Activated CD4-positive, alpha-beta T cell treated with anti-CD3 and anti-CD28 coated beads for 36 hours (primary cell): ENCODE measurements at regions not wholly inside any gene's neighbourhood (a gene's known extent, or its start where the extent isn't known, plus 50 kb on each side); places are given as distances from the start of the nearest gene placed in this dataset.

Source experiments
- ATAC-seq: fragments of 200-7000 bp; cut with Tn5 transposase; one replicate; pipeline ENCODE4 v1.10.0; 2021; ENCODE audit warnings: mild to moderate bottlenecking, moderate library complexity
- CTCF ChIA-PET: fragments of 350-600 bp; sonication (Branson Sonifier 250); formaldehyde crosslinking; loops from one replicate; lab custom pipeline; 2021; ENCODE audit warnings: antibody characterized with exemption; lab: Charles Lee
- POLR2A ChIA-PET: fragments of 350-600 bp; sonication (Branson Sonifier 250); formaldehyde crosslinking; loops from one replicate; lab custom pipeline; 2021; ENCODE audit warnings: antibody characterized with exemption, inconsistent platforms; lab: Charles Lee
- DNase-seq: peaks from one replicate; pipeline ENCODE4 v3.0.0-alpha.2; 2020
- H3K27ac Mint-ChIP-seq: one replicate; pipeline ENCODE4 v1.8.0; 2021; ENCODE audit warnings: mixed read lengths
- H3K27me3 Mint-ChIP-seq: one replicate; pipeline ENCODE4 v1.8.0; 2021; ENCODE audit warnings: mixed read lengths
- H3K36me3 Mint-ChIP-seq: one replicate; pipeline ENCODE4 v1.8.0; 2021; ENCODE audit warnings: low read depth, mixed read lengths
- H3K4me1 Mint-ChIP-seq: one replicate; pipeline ENCODE4 v1.8.0; 2021; ENCODE audit warnings: mixed read lengths
- H3K4me3 Mint-ChIP-seq: one replicate; pipeline ENCODE4 v1.8.0; 2021; ENCODE audit warnings: mild to moderate bottlenecking, moderate library complexity, mixed read lengths
- H3K9me3 Mint-ChIP-seq: one replicate; pipeline ENCODE4 v1.8.0; 2021; ENCODE audit warnings: low read depth, mixed read lengths
- intact Hi-C, 2 experiments: fragments of 100-400 bp; cut with DNase I in 1 of 2; cut with micrococcal nuclease in 1 of 2; formaldehyde crosslinking; loops; one replicate each; pipeline versions ENCODE4 v1.14.2 to v1.15.1; 2022 to 2024; cut with DNase I, micrococcal nuclease

DNA sequence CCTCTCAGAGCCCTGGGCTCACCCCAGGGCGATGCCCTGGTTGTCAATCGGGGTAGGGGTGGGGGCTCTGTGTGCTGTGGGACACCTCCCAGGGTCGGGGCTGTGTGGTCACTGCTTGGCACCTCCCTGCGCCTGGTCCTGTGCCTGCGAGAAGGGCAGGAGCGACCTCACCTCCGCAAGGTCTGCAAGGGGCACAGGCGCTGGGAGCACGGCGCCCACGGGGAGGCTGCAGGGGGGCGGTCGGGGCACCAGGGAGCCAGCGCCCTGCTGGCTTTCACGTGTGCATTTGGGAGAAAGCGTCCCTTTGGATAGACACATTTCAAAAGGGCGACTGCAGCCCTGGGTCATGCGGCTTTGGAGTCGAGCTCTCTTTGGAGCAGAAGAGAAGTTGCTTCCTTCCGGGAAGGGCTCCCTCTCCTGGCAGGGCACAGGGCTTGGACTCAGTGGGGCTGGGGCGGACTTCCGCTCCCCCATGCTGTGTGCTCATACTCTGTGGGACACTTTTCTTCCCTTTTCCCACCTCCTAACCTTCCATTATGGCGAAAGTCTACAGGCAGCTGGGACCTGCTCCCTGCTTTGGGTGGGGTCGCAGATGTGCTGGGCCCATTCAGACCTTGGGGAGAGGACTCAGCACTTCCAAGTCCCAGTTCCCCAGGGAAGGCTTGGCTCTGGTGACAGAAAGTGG, 52.9 kb upstream of the SLC28A3 start:
- Mint-ChIP-seq H3K4me1 (peaks cover 11% of the 10 kb centered on the region), H3K4me3 (no peak overlapping the region), H3K27me3 (peaks cover 2% of the 10 kb centered on the region), H3K27ac (no peak overlapping the region), H3K36me3 (no peaks in the 10 kb centered on the region), H3K9me3 (no peaks in the 10 kb centered on the region)
- ATAC-seq (no peak), DNase-seq (no peak)
- CTCF ChIA-PET, result interaction anchor here (1.5 kb wide), 1 partner anchor 8 kb away, joined by 4 read pairs; no protein-coding TSS in a partner anchor
- POLR2A ChIA-PET, result no interaction called here
- intact Hi-C loops, result loop anchor here in 1 of 2 experiments (10.0 kb wide), 2 partner anchors 391 to 1031 kb away; no protein-coding TSS in a partner anchor

DNA sequence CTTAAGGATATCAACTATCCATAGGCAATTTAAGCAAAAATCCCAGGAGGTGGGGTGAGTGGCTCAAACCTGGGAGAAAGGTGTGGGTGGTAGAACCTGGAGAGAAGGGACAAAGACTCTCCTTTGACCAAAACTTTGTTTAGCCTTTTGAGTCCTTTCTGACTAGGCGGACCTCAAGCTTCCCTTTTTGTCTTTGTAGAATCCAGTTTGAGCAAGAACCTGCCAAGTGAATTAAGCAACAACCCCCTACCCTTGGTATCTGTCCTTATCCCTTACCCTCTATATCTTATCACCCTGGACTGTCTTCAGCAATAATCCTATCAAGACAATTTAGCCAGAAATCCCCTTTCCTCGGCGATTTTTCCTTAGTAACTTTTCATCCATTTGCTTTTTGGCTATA, 53.5 kb upstream of the SLC28A3 start:
- CTCF ChIA-PET, result interaction anchor here (1.5 kb wide), 1 partner anchor 9 kb away, joined by 4 read pairs; no protein-coding TSS in a partner anchor
- Mint-ChIP-seq H3K4me3 (no peak overlapping the region), H3K4me1 (peaks cover 11% of the 10 kb centered on the region), H3K27me3 (peaks cover 2% of the 10 kb centered on the region), H3K36me3 (no peaks in the 10 kb centered on the region), H3K9me3 (no peaks in the 10 kb centered on the region), H3K27ac (no peak overlapping the region)
- POLR2A ChIA-PET, result no interaction called here
- DNase-seq, result no peak
- intact Hi-C loops, result loop anchor here in 1 of 2 experiments (10.0 kb wide), 2 partner anchors 391 to 1031 kb away; no protein-coding TSS in a partner anchor
- ATAC-seq, result no peak

DNA sequence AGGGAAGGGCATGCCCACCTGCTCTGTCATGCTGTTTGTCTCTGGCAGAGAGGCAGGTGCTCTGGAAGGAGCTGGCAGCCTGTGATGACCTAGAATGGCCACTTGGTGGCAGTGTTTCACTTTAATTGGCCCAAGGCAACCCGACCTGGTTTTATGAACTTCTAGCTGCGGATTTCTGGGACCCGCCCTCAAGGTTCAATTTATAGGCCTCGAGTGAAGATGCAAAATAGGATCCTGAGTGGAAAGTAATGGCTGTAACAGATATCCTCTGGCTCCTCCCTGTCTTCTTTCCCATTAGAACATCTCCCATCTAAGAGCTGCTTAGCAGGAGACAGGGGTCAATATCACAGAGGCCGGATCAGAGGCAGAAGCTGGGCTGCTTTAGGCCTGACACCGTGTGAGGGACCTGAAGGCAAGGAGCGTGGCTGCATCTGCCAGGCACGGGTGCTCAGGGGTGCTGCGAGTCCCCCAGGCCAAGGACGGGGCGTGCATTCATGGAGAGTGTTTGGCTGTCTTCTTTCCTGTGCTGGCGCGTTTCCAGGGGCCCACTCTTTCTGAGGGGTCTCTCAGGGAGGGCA, 56.7 kb upstream of the SLC28A3 start:
- intact Hi-C loops, result loop anchor here (1.0 to 10.0 kb wide), 11 partner anchors 272 to 1385 kb away; partner anchors contain the start of gene NTRK2 (in 1 of the 2)
- ChIA-PET CTCF (interaction anchor here (0.6 to 2.5 kb wide), 28 partner anchors 9 to 1213 kb away, joined by 3 to 20 read pairs (median 3); no protein-coding TSS in a partner anchor), POLR2A (interaction anchor here (0.6 to 0.8 kb wide), 2 partner anchors 811 to 1213 kb away, joined by 3 to 4 read pairs; no protein-coding TSS in a partner anchor)
- Mint-ChIP-seq H3K36me3 (no peaks in the 10 kb centered on the region), H3K4me1 (no peaks in the 10 kb centered on the region), H3K4me3 (no peak overlapping the region), H3K9me3 (no peaks in the 10 kb centered on the region), H3K27me3 (peaks cover 1% of the 10 kb centered on the region), H3K27ac (no peak overlapping the region)
- ATAC-seq (peak; percentile 76), DNase-seq (peak; percentile 77)

DNA sequence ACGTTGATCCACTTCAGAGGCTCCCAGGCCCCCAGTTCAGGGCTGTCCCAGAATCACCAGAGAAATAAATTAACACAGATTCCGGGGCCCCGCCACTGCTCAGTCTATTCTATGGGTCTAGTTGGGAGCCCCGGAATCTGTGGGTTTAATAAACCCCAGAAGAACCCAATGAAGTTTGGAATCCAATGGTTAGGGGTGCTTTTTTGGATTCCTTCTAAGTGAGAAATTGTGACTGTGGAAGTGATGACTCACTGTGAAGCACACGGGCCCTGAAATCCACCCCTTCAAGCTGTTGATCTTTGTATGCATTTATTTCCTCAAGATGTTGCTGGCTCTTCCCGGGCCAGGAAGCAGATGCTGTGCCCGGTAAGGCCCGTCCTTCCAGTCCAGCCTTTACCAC, 57.3 kb upstream of the SLC28A3 start:
- ChIA-PET CTCF (interaction anchor here (0.7 to 2.5 kb wide), 11 partner anchors 8 to 1213 kb away, joined by 3 to 20 read pairs (median 3); no protein-coding TSS in a partner anchor), POLR2A (no interaction called here)
- Mint-ChIP-seq H3K4me3 (no peak overlapping the region), H3K27me3 (no peaks in the 10 kb centered on the region), H3K4me1 (no peaks in the 10 kb centered on the region), H3K27ac (no peak overlapping the region), H3K36me3 (no peaks in the 10 kb centered on the region), H3K9me3 (no peaks in the 10 kb centered on the region)
- DNase-seq, result peak; percentile 13
- no peak for ATAC-seq
- intact Hi-C loops, result loop anchor here (1.0 to 10.0 kb wide), 11 partner anchors 271 to 1384 kb away; partner anchors contain the start of gene NTRK2 (in 1 of the 2)

DNA sequence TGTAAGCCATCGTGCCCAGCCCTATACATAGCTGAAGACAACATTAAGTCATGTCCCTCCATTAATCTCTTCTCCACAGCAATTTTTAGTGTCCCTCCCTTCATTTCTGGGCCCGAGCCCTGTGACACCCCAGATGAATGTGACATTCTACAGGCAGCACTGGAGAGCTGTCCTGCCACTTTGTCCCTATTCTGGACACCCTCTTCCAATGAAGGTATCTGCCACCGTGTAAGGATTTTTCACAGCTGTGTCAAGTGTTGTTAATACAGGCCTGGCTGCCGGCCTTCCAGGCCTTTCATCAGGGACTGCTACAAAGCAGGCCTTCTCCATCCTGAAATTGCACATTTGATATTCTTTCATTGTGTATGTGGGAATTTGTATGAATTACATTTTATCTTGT, 62.0 kb upstream of the SLC28A3 start:
- DNase-seq (no peak), ATAC-seq (no peak)
- CTCF ChIA-PET, result no interaction called here
- no peak overlapping the region for H3K4me3 Mint-ChIP-seq
- no peaks in the 10 kb centered on the region for H3K4me1 Mint-ChIP-seq
- H3K36me3 Mint-ChIP-seq, result no peaks in the 10 kb centered on the region
- no peaks in the 10 kb centered on the region for H3K27me3 Mint-ChIP-seq
- no peak overlapping the region for H3K27ac Mint-ChIP-seq
- POLR2A ChIA-PET, result no interaction called here
- intact Hi-C loops, result no loop called here
- no peaks in the 10 kb centered on the region for H3K9me3 Mint-ChIP-seq

DNA sequence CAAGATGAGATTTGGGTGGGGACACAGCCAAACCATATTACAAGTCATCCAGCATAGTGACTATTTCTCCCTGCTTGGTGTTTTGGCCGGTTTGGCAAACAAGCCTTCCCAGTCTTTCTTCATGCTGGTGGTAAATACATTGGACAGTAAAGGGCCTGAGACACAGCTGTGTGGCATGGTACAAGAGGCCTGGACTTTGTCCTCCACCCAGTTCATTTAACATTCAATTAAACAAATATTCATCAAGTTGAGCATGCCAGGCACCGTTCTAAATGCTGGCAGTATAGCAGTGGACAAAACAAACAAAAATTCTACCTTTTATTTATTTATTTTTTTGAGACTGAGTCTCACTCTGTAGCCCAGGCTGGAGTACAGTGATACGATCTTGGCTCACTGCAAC, 62.7 kb upstream of the SLC28A3 start:
- no peak for ATAC-seq
- Mint-ChIP-seq H3K36me3 (no peaks in the 10 kb centered on the region), H3K4me1 (no peaks in the 10 kb centered on the region), H3K27ac (no peak overlapping the region), H3K9me3 (no peaks in the 10 kb centered on the region), H3K4me3 (no peak overlapping the region), H3K27me3 (no peaks in the 10 kb centered on the region)
- intact Hi-C loops, result no loop called here
- POLR2A ChIA-PET, result no interaction called here
- CTCF ChIA-PET, result interaction anchor here (0.6 to 1.3 kb wide), 5 partner anchors 8 to 101 kb away, joined by 3 to 4 read pairs (median 3); no protein-coding TSS in a partner anchor
- no peak for DNase-seq

DNA sequence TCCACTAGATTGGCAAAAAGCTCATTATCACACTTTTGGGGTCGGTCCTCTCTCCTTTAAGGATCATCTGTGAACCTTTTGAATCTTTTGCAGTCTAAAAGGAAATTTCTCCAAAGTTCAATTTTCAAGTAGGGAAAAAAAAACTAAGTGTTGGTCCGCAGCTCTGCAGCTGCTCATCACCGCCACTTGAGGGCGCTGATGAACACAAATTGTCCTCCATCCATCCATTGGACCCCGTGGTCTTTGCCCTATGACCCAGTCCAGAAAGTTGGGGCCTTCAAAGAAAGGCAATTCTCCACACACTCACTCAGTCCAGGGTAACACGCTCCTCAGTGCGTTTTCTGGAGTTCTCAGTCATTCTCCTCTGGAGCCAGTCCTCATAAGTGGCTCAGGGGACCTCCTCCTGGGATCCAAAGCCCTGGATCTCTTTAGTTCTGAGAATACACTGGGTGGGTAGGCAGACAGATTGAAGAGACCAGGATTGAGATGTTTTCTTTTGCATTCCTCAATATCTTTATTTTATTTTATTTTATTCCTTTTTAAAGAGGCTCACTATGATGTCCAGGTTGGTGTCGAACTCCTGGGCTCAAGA, 63.6 kb upstream of the SLC28A3 start:
- CTCF ChIA-PET, result interaction anchor here (0.6 to 1.3 kb wide), 5 partner anchors 9 to 100 kb away, joined by 3 to 4 read pairs (median 3); no protein-coding TSS in a partner anchor
- no peaks in the 10 kb centered on the region for H3K4me1 Mint-ChIP-seq
- no peaks in the 10 kb centered on the region for H3K27me3 Mint-ChIP-seq
- ATAC-seq, result no peak
- POLR2A ChIA-PET, result no interaction called here
- H3K36me3 Mint-ChIP-seq, result no peaks in the 10 kb centered on the region
- intact Hi-C loops, result loop anchor here in 1 of 2 experiments (2.0 kb wide), 1 partner anchor 551 kb away; no protein-coding TSS in a partner anchor
- peak; percentile 39 for DNase-seq
- no peak overlapping the region for H3K27ac Mint-ChIP-seq
- H3K9me3 Mint-ChIP-seq, result no peaks in the 10 kb centered on the region
- no peak overlapping the region for H3K4me3 Mint-ChIP-seq

DNA sequence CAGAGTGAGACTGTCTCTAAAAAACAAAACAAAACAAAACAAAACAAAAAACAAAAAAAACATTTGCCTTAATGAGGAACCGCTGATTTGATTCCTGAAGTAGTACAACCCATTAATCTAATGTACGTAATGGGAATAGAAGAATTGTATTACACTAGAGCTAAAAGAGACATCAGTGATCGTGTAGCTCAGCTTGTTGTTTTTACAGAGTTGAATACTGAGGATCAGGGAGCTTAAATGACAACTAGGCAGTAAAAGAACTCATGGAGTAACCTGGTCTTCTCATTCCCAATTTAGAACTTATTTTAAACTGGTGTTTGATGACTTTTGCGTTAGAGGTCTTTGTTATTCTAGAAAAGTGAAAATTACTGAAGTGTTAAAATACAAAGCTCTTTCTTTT, 65.1 kb upstream of the SLC28A3 start:
- DNase-seq, result no peak
- intact Hi-C loops, result loop anchor here in 1 of 2 experiments (2.0 kb wide), 1 partner anchor 549 kb away; no protein-coding TSS in a partner anchor
- Mint-ChIP-seq H3K9me3 (no peaks in the 10 kb centered on the region), H3K27me3 (no peaks in the 10 kb centered on the region), H3K36me3 (no peaks in the 10 kb centered on the region), H3K4me1 (no peaks in the 10 kb centered on the region), H3K27ac (no peak overlapping the region), H3K4me3 (no peak overlapping the region)
- POLR2A ChIA-PET, result no interaction called here
- CTCF ChIA-PET, result interaction anchor here (0.7 to 1.3 kb wide), 3 partner anchors 8 to 906 kb away, joined by 3 to 7 read pairs (median 4); no protein-coding TSS in a partner anchor
- no peak for ATAC-seq

DNA sequence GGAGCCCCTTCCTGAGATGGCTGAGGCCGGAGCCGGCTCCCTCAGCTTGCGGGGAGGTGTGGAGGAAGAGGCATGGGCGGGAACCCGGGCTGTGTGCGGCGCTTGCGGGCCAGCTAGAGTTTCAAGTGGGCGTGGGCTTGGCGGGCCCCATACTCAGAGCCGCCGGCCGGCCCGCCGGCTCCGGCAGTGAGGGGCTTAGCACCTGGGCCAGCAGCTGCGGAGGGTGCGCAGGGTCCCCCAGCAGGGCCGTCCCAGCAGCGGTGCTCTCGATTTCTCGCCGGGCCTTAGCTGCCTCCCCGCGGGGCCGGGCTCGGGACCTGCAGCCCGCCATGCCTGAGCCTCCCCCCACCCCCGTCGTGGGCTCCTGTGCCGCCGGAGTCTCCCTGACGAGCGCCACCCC, 67.9 kb upstream of the SLC28A3 start:
- H3K36me3 Mint-ChIP-seq, result no peaks in the 10 kb centered on the region
- no peak for ATAC-seq
- intact Hi-C loops, result no loop called here

DNA sequence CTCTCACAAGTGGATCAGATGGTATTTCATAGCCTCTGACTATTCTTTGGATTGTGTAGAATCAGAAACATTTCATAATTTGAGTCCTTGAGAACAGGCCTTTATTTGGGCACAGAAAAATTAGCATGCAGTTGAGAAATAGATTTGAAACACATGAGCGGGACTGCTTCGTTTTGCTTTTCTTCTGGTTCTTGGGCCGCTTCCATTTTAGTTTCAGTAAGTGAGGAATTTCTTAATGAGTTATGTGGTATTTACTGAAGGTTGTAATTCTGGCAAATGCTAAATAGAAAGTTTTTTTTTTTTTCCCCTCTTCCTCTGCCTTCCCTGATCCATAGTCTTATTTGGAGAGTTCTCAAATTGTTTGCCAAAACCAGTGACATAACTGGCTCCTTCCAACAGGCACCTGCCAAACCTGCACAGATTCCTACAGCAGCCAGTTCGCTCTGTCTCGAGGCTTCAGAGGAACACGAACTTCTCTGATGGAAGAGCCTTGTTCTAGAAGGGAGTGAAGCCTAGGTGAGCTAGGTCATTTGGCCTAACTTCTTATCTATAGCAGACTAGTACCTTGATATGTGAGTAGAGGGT, 71.2 kb upstream of the SLC28A3 start:
- ChIA-PET POLR2A (no interaction called here), CTCF (interaction anchor here (0.7 kb wide), 1 partner anchor 68 kb away, joined by 3 read pairs; no protein-coding TSS in a partner anchor)
- intact Hi-C loops, result no loop called here
- Mint-ChIP-seq H3K9me3 (no peaks in the 10 kb centered on the region), H3K27me3 (no peaks in the 10 kb centered on the region), H3K4me3 (no peak overlapping the region), H3K36me3 (no peaks in the 10 kb centered on the region), H3K27ac (no peak overlapping the region), H3K4me1 (no peaks in the 10 kb centered on the region)
- ATAC-seq, result no peak
- DNase-seq, result no peak

More for the DNA sequence above, 67.9 kb upstream of the SLC28A3 start:
- H3K4me1 Mint-ChIP-seq, result no peaks in the 10 kb centered on the region
- no peaks in the 10 kb centered on the region for H3K9me3 Mint-ChIP-seq
- H3K27me3 Mint-ChIP-seq, result no peaks in the 10 kb centered on the region
- H3K27ac Mint-ChIP-seq, result no peak overlapping the region
- DNase-seq, result no peak
- ChIA-PET POLR2A (no interaction called here), CTCF (interaction anchor here (0.6 kb wide), 1 partner anchor 308 kb away, joined by 3 read pairs; no protein-coding TSS in a partner anchor)
- no peak overlapping the region for H3K4me3 Mint-ChIP-seq

DNA sequence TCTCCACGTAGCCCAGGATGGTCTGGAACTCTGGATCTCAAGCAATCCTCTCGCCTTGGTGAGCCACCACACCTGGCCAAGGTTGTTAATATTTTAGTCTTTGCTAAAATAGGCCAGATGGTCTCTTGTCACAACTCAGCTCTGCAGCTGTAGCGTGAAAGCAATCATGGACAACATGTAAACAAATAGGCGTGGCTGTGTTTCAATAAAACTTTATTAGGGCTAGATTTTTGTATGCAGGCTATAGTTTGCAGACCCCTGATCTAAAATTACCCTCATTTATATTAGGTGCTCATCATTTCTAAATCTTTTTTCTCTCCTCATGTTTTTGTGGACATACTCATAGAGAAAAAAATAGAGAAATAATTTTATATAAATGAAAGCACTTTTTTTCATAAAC, 72.1 kb upstream of the SLC28A3 start:
- no peak overlapping the region for H3K4me3 Mint-ChIP-seq
- no peaks in the 10 kb centered on the region for H3K4me1 Mint-ChIP-seq
- intact Hi-C loops, result no loop called here
- DNase-seq, result no peak
- POLR2A ChIA-PET, result no interaction called here
- no peak for ATAC-seq
- H3K27me3 Mint-ChIP-seq, result no peaks in the 10 kb centered on the region
- no peaks in the 10 kb centered on the region for H3K9me3 Mint-ChIP-seq
- CTCF ChIA-PET, result interaction anchor here (0.6 to 0.7 kb wide), 2 partner anchors 15 to 69 kb away, joined by 3 read pairs; no protein-coding TSS in a partner anchor
- H3K27ac Mint-ChIP-seq, result no peak overlapping the region
- no peaks in the 10 kb centered on the region for H3K36me3 Mint-ChIP-seq
